Pulmonary artery endothelial cell (primary cell): ENCODE measurements at regions not wholly inside any gene's neighbourhood (a gene's known extent, or its start where the extent isn't known, plus 50 kb on each side); places are given as distances from the start of the nearest gene placed in this dataset.

Experiments
- DNase-seq: peaks from one replicate; pipeline ENCODE4 v3.0.0-alpha.2; 2011; ENCODE audit warnings: low read depth, low spot score

DNA sequence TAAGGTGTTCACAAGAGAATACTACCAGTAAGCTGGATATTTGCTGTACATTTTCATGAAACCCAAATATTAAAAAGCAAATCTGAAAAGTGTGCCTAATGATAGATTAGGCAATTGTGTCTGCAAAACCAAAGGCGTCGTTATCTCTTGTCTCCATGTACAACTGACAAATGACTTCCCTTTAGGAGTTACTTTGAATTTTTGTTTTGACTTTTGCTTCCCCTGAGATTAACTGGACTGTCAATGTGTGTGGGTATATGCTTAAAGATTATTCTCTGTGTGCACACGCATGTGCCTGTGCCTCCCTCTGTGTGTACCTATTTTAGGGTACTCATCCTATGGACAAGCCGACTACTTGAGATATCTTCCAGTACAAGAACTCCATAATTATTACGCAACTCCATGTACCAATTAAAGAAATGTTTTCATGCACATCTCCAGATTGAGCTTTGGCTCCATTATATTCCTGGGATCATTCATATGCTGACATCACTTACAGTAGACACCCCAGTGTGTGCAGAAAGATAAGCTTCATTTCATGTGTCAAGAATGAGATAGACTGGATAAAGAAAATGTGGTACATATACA is 431.2 kb upstream of the ADAMTS9 start:
- DNase-seq: no peak

DNA sequence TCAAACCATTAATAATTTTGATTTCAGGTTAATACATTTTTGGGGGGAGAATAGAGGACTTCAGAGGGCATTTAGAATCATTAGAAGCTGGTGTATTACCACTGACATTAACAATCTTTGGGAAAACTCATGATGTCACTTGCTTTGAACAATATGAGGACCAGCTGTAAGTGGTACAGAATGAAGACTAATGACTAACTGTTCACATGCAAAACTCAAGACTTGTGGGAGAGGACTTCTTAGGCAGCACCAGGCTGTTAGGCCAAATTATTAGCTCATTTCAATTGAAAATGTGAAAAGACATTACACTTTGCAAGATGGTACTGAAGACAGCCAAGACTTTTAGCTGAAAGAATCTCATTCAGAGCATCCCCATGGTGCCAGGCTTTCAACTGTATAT is 426.2 kb upstream of the ADAMTS9 start:
- DNase-seq: no peak

DNA sequence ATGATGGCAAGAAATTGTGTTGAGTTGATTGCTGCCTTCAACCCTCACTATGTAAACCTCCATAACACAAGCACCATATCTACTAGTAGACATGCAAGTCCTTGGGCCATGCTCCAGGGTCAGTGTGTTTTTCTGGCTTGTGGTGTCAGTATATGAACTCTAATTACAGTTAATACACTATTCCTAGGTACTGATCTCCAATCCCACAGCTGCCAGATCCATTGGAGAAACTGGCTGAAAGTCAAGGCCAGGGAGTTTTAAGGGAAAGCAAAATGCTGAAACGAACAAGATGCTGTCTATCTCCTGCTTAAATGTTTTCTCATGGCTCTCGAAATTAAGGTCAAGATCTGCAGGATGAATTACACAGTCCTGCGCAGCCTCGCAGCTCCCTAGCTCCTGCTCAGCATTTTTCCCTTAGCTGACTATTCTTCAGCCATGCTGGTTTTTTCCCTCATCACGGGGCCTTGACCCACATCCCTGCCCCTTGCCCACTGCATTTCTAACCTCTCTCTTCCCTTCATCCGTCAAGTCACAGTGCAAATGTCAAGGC is 425.0 kb upstream of the ADAMTS9 start:
- no peak for DNase-seq

DNA sequence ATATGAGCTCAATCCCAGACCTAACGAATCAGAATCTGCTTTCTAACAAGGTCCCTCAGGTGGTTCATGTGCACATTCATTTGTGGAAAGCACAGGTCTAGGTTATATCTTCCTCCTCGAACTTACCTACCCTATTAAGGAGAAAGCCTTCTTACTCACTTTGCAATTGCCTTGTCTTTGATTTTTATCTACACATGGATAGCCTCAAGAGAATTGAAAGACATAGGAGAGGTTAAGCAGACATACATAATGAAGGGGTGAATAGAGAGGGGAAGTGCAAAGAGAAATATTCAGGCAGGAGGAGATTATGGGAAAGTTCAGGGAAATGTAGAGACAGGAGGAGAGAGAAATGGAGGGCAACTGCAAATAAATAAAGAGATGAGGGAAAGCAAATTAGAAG is 422.9 kb upstream of the ADAMTS9 start:
- no peak for DNase-seq

DNA sequence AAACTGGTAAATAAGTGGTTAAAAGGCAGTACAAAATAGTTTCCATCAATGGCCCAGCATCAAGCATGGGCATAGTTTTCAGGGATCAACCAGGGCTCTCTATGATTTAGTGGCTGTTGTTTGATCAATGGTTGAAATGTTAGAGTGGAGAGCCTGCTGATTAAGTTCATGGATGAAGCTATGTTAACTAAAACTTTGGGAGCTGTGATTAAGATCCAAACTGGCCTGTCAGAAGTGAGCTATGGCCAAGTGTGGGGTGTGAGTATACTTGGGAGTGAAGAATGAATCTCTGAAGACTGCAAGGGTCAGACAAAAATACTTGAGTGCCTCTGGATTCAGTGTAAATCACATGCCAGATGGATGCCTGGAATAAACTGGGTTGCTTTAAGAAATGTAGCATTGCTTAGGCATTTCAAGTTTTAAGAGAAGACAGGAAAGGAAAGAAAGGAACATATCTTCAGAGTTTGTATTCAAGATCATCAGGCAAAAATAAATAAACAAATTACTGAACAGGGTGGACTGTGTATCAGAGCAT is 422.2 kb upstream of the ADAMTS9 start:
- no peak for DNase-seq

DNA sequence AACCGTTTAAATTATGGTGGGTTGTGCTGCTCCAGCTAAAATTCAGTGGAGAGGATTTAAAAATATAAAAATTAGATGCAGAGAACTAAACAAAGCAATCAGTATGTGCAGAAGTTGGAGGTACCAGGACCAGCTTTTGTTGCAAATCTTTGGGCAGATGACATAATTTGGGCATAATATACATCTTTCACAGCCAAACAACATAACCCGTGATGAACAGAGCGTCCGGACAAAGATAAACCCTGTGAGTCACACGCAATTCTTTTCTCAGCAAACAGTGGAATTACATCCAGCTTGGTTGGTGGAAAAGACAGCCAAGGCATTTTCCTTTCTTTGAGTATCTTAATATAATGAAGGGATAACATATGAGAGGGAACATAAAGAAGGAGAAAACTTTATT is 419.4 kb upstream of the ADAMTS9 start:
- peak; percentile 58 for DNase-seq

DNA sequence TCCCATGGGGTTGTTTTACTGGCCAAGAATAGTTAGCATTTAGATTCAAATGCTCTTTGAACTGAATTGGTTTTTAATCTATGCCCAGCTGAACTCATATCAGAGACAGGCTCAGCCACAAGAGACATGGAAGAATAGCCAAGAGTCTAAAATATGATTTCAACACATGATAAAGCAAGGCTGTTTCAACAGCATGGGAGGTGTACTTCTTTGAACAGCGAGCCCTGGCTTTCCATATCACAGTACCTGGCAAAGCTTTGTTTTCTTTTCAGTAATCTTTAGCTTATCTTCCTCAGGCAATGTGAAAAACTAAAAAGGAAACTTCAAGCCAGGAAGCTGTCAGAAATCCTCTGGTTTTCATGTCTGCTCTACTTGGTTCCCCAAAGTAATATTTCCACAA is 413.6 kb upstream of the ADAMTS9 start:
- no peak for DNase-seq

DNA sequence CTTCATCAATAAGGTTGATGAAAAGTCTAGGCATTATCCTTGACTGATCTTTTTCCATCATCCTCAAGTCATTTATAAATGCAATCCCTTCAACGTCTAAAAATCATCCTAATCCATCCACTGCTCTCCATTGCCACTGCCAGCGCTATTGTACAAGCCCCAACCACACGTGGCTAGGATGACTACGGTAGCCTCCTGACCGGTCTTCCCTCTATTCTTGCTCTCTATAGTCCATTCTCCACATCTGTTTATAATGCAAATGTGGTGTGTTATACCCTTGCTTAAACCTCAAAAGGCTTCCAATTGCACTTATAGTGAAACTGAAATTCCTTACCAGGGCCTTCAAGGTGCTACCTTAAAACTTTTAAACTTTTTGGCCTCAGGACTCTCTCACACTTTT is 410.6 kb upstream of the ADAMTS9 start:
- DNase-seq: no peak

DNA sequence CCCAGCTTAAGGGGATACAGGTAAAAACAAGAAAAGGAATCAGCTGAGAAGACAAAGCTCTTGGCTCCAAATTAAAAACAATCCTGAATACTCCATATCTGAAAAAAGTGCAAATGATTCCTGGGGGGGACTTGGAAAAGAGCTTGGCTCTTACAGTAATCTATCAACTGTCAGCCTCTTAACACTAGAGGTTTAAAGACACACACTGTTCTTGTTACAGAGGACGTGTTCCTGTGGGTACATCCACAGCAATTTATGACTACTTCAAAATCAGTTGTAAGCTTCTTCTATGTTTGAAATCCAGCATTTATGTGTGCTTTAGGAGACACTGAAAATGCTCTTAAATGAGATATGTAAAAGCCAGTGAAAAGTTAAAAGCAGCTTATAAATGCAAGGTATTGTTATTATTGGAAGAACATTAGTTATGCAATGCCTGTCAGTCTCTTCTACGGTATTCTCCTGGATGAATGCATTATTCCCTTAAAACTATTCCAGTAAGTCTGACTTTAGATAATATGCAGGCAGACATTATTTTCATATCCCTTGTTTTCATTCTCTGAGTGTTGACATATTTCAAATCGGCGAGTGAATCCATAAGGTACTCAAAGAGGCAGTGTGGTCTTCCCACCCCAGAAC is 408.4 kb upstream of the ADAMTS9 start:
- DNase-seq: no peak

DNA sequence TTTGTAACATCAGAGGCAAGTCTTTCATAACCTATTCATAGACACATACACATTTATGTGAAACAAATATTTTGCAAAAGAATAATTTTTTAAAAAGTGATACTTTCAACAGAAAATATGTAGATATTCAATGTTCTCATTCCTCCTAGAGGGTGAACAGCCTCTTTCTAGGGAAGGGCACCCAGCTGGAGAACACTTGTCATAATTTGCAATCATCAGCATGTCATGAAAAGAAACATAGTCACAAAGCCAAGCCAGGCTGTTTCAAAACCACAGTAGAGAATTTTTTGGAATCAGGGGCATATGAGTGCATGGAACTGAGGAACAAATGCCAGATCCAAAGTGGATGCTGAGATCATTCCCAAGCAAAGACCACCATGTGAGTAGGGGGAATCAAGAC is 406.9 kb upstream of the ADAMTS9 start:
- no peak for DNase-seq

DNA sequence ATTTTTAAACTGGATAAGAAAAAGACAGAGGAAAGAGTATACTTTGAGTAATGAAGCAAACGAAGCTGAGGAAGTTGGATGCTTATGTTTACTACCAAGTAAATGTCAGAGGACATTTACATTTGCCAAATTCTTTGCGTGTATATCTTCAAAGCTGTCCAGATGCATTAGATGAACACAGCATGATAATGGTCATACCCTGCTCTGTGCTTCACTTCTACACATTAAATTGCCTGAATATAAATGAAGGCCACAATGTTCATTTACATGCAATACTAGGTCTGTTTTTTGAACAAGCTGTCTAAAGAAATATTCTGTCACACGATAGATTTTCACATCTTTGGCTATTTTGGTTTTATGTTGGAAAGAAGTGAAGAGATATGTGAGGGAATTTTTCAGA is 405.8 kb upstream of the ADAMTS9 start:
- DNase-seq: no peak

DNA sequence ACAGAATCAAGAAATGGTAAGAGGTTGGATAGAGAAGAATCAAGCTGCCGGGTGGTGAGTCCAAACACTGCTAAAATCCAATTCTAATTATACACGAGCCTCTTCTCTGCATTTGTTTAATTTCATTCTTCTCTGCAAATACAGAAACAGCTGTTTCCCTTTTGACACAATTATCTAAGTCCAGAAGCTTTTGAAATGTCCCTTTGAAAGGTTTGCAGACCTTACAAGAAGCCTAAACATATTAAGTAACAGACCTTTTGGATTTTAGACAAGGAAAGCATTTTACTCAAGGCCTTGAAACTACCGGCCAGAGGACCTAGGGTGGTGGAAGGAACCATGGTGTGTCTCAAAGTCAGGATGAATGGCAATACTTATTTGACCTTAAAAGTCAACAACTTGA is 403.8 kb upstream of the ADAMTS9 start:
- no peak for DNase-seq

DNA sequence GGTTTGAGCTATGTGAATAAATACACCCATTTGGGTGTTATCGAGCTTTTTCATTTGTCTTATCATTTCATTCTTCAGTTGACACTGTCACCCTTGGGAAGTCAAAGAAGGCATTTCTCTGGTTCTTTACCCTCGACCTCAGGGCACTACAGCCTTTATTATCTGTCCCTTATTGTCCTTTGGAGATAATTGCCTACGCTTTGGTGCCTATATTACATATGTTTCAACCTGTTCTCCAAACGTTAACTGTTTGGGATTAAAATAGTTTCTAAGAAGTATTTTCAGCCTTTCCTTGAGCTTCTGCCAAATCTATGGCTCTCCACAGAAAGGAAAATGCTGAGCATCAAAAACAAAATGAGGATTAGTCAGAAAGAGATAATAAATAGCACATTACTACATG is 395.4 kb upstream of the ADAMTS9 start:
- no peak for DNase-seq

DNA sequence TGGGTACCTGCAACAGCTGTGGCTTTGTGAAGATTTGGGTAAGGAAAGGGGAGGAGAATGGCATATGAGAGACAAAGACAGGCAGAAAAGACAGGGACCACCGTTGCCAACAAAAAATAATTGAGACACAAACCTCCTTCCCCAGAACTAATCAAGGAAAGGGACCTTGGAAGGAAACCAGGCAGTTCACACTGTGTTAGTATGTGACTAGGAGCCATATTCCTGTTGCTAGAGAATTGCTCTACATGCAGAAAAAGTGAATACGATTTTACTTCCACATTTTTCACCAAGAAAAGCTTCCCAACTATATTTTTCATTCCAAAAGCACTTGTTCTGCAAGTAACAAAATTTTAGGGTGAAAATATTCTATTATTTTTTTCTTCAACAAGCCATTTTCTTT is 393.7 kb upstream of the ADAMTS9 start:
- no peak for DNase-seq

DNA sequence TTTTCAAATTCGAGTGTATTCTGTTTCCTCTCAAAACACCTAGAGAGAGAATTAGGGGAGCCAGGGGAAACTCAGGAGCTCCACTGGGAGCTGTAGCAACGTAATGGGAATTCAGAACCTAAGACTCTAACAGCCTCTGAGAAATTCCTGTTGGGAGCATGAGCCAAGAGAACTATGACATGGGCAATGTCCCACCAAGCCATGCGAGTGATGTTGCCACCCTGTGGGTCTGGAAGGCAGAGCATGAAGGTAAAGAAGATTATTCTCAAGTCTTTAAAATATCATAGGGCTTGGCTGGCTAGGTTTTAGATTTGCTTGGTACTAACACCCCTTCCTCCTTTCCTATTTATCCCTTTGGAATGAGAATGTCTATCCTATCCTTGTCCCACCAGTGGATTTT is 392.6 kb upstream of the ADAMTS9 start:
- no peak for DNase-seq

DNA sequence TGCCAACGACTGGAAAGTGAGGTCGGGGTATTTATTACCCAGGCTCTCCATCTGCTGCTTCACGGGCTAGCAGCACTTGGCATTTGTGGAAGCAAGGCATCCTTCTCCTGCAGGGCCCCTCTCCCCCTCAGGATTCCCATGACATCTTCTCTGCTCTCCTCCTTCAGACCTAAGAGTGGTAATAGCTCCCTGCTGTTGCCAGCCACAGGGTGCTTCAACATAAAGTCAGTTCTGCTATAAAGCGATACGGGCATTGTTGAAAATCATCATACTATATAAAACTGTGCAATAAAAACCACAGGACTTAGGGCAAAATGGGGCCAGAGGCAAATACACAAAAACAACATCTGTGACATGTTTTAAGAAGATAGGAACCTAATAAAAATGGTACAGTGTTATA is 391.8 kb upstream of the ADAMTS9 start:
- no peak for DNase-seq

DNA sequence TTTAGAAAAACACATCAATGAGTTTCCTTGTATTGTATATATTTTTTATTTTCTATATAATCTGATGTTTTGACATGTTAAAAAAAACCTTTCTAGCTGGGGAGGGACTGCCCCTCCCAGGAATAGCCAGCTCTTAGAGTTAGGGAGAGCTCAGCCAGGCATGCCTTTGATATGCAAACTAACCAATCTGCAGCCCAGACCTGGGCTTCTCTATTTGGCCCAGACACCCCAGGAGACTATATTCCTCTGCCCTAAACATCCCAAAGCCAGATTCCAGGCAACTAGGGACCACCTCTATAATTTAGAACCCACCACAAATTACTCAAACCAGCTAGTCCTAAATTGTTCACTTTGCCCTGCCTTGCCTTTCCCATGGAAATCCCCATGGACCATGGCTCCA is 390.9 kb upstream of the ADAMTS9 start:
- no peak for DNase-seq

DNA sequence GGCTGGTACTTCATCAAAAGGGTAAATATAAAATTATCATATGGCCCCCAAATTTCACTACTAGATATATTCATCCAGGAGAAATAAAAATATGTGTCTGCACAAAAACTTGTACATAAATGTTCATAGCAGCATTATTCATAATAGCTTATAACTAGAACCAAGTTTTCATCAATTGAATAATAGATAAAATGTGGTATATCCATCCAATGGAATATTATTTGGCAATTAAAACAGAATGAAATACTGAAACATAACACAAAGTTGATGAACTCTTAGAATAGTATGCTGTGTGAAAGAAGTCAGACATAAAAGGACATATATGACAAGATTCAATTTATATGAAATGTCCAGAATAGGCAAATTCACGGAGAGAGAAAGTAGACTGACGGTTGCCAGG is 389.3 kb upstream of the ADAMTS9 start:
- no peak for DNase-seq

DNA sequence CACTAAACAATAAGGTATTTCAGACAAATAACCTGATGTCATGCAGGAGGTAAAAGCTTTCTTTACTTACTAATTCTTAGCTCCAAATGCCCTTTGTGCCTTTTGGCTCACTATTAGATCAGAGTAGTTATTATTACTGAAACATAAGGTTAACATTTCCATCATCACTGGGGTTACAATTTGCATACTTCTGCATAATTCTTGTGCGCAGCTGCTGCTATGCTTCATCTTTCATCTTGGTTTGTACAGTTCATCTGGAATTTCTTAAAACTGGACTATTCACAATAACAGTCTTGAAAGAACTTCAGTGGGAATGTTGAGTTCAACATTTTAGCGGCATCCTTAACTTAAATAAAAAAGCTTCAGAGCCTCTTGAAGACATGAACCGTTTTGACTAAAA is 383.2 kb upstream of the ADAMTS9 start:
- no peak for DNase-seq

DNA sequence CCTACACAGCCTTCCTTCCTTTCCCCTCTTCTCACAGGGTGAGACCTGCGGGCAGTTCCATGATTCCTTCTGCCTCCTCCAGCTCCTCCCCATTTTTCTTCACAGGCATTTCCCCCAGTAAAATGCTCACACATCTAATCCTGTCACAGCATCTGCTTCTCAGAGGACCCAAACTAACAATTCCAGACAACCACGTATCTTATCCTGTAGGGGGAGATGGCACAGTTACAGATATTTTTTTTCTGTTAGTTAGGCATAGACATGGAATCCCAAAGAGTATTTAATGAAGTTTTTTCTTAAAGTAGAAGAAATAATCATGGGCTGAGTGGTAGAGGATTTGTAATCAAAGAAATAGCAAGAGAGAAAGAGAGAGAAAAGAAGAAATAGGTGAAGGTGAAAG is 373.1 kb upstream of the ADAMTS9 start:
- no peak for DNase-seq

DNA sequence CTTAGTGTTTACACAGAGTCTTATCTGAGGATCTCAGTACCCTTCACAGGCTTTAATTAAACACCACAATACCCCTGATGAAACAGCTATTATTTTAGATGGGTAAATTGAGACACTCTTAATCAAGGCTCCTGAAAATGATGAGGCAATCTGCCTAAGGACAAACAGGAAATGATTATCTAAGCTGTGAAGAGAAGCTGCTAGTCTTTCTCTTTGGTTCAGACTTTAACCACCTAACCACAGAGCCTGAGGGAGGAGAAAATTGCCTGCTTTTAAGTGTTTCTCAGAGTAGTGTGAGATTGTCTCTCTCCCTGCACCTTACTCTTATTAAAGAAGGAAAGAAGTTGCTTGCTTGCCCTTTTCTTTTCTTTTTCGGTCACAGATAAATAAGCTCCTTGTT is 364.3 kb upstream of the ADAMTS9 start:
- no peak for DNase-seq

DNA sequence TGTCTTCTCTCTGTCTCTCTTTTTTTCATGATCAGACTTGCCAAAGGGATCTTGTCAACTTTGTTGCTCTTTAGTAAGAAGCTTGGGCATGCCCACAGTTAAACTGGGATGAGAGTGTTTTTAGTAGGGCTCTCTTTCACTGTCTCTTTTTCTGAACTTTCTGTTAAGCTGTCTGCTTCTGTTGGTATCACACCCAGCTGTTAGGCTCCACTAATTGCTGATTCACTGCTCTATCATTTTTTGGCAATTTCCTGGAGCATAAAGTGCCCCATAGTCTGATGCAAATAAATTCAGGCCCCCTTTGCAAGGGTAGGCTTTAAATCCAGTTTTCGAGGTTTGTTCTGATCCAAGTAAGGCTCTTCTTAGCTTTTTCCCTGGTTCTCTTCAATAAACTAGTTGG is 360.4 kb upstream of the ADAMTS9 start:
- no peak for DNase-seq

DNA sequence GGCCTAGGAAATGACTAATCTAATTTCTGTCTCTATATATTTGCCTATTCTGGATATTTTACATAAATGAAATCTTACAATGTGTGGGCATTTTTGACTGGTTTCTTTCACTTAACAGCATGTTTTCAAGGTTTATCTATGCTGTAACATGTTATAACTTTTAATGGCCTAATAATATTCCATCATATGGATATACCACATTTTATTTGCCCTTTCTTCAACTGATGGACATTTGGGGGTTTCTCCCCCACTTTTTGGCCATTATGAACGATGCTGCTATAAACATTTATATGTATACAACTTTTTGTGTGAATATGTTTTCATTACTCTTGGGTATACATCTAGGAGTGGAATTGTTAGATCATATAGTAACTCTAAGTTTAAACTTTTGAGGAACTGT is 357.3 kb upstream of the ADAMTS9 start:
- DNase-seq: no peak
